SH-SY5Y (cell line): ENCODE measurements at regions not wholly inside any gene's neighbourhood (a gene's known extent, or its start where the extent isn't known, plus 50 kb on each side); places are given as distances from the start of the nearest gene placed in this dataset.

Experiments used
- GATA2 ChIP-seq: IDR thresholded peaks from 2 replicates; pipeline ENCODE4 v1.6.1; 2011; ENCODE audit warnings: mild to moderate bottlenecking, low read depth, low read length
- GATA3 ChIP-seq: IDR thresholded peaks from 2 replicates; pipeline ENCODE4 v1.6.1; 2011; ENCODE audit warnings: low read depth, mild to moderate bottlenecking, low read length, moderate library complexity

DNA sequence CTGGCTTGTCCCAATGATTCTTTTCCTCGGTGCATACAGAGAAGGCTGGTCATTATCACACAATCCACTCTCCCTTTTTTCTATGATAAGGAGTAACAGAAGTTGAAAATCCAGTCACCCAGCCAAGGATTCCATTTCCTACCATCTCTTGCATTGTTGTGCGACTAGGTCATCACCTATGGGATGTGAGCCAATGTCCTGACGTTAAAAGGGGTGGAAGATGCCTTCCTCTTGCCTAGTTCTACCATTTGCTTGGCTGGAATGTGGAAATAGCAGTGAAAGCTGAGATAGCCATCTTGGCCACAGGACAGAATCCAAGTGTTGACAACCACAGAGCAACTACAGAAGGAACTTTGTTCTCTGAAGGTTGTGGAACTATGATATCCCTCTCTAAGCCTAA is 132.2 kb upstream of the KIT start:
- no peak for TF ChIP-seq GATA2
- no peak for TF ChIP-seq GATA3
